Heart right ventricle (tissue), 16 donors: ENCODE measurements at regions not wholly inside any gene's neighbourhood (a gene's known extent, or its start where the extent isn't known, plus 50 kb on each side); places are given as distances from the start of the nearest gene placed in this dataset.
"Not testable (repeated sequence)": the region's sequence is repeated elsewhere in the genome, so short reads cannot be mapped to it uniquely, and the experiment has no call there.

Experiments used
- ATAC-seq, 8 donors: fragments of 200-7000 bp; cut with Tn5 transposase; one replicate each; pipeline ENCODE4 v1.9.1; 2020; ENCODE audit warnings: mild to moderate bottlenecking in 8 of 8, moderate library complexity in 8 of 8, moderate number of reproducible peaks in 1 of 8
- DNase-seq, 2 donors: peaks; one replicate each; pipeline ENCODE4 v3.0.0-alpha.2; 2020
- H3K27ac ChIP-seq, 10 donors: fragments of 200-600 bp; sonication (generic) in 2 of 10; one replicate each; pipeline versions ENCODE4 v1.5.0 to v1.8.0; 2020 to 2022; ENCODE audit warnings: mild to moderate bottlenecking in 3 of 10
- H3K27me3 ChIP-seq, 7 donors: fragments of 200-600 bp; one replicate each; pipeline ENCODE4 v1.8.0; 2021 to 2022; ENCODE audit warnings: mild to moderate bottlenecking in 2 of 7
- H3K36me3 ChIP-seq, 9 donors: fragments of 200-600 bp; sonication (generic) in 1 of 9; one replicate each; pipeline versions ENCODE4 v1.5.0 to v1.8.0; 2020 to 2022; ENCODE audit warnings: mild to moderate bottlenecking in 2 of 9
- H3K4me1 ChIP-seq, 9 donors: fragments of 200-600 bp; sonication (generic) in 1 of 9; one replicate each; pipeline versions ENCODE4 v1.5.0 to v1.8.0; 2020 to 2022; ENCODE audit warnings: mild to moderate bottlenecking in 4 of 9
- H3K4me3 ChIP-seq, 10 donors: fragments of 200-600 bp; sonication (generic) in 2 of 10; one replicate each; pipeline versions ENCODE4 v1.5.0 to v1.8.0; 2020 to 2022; ENCODE audit warnings: mild to moderate bottlenecking in 7 of 10, moderate library complexity in 2 of 10
- H3K9me3 ChIP-seq, 11 donors: fragments of 200-600 bp in 10 of 11; sonication (generic) in 2 of 11; one replicate each; pipeline versions ENCODE4 v1.5.0 to v1.8.0; 2013 to 2022; ENCODE audit warnings: mild to moderate bottlenecking in 2 of 11, control low read depth in 1 of 11, moderate library complexity in 1 of 11
- CTCF ChIP-seq, 9 donors: fragments of 200-600 bp; sonication (generic) in 2 of 9; IDR thresholded peaks; one replicate each; pipeline versions ENCODE4 v1.5.0 to v1.8.0; 2021 to 2022; ENCODE audit warnings: antibody characterized with exemption in 9 of 9, mild to moderate bottlenecking in 5 of 9, moderate library complexity in 1 of 9
- WGBS, 2 donors: extraction: QIAGEN DNeasy Blood & Tissue Kit; methylation state at CpG; one replicate each; pipeline ENCODE4 v1.1.7; 2013; ENCODE audit warnings: inconsistent platforms in 1 of 2; 5-methylcytosine and 5-hydroxymethylcytosine counted together
- intact Hi-C, 10 donors: fragments of 100-400 bp; cut with DNase I; formaldehyde crosslinking; loops; one replicate each; pipeline versions ENCODE4 v1.11.1 to v1.14.2; 2022
- donor health status: Arrhythmogenic right ventricular cardiomyopathy.
- donor health status: ischemic (EF 13 %, LVEDD 7.1; RV severe dilation, severe dysfunction).
- donor health status: healthy with polysubstance abuse.
- donor health status: DM: no; HTN: yes; CAD: no.
- donor health status: DM: no; HTN: no; CAD: no.
- donor health status: ischemic (EF 25% LVEDD 6.9; RV normal size, moderate dysfunction).
- donor health status: ischemic (EF 25% LVEDD 5.7; RV mildly dilated, moderate dysfunction).
- donor health status: healthy.
- donor health status: DM: yes; HTN: yes; CAD: no.
- donor health status: Ischemic cardiomyopathy.
- donor health status: ischemic (EF 35%, LVEDD 5.7; RV mildly dilated, moderate dysfunction).
- donor health status: nonischemic (EF 11% LVEDD 7.7; RV severe dilation, severe dysfunction).
- donor health status: DM: yes; HTN: yes; CAD: no.
- donor health status: PGD.
- donor health status: ischemic (EF 29% LVEDD 5.4; RV normal size, mild dysfunction).
- donor health status: nonischemic (EF 23%, LVEDD 6.1; RV moderate dilation, normal function).

GRCh38 chr17:83204230-83204725, 124.9 kb downstream of the METRNL start:
- H3K27ac ChIP-seq, result peak overlapping the region in 6 of 10 donors; percentile 58 to 98 (median 66)
- TF ChIP-seq CTCF (IDR thresholded peaks at IDR 0.05), result no peak
- H3K27me3 ChIP-seq, result no peaks in the 10 kb centered on the region
- ATAC-seq (no peak), DNase-seq (no peak)
- 92 to 93% methylated on average over 7 to 8 of the region's 9 CpGs for WGBS, 2 donors
- H3K4me3 ChIP-seq, result no peak overlapping the region
- no peaks in the 10 kb centered on the region for H3K36me3 ChIP-seq
- H3K9me3 ChIP-seq, result no peaks in the 10 kb centered on the region
- H3K4me1 ChIP-seq, result peaks cover 18 to 52% (median 37%) of the 10 kb centered on the region in 9 donors
- intact Hi-C loops, result no loop called here

- DNase-seq, H3K36me3 ChIP-seq, intact Hi-C loops, H3K27me3 ChIP-seq, H3K4me3 ChIP-seq, ATAC-seq, H3K9me3 ChIP-seq: not testable (repeated sequence)
- Histone ChIP-seq H3K27ac (peak overlapping the region in 1 of 10 donors; percentile 98), H3K4me1 (peaks cover 13 to 46% (median 31%) of the 10 kb centered on the region in 9 donors)
- WGBS, 2 donors, result 88 to 95% methylated on average over 19 to 27 of the region's 33 CpGs
Observed at GRCh38 chr17:83204736-83205386, 125.5 kb downstream of the METRNL start.

- H3K27me3 ChIP-seq, ATAC-seq, H3K36me3 ChIP-seq, H3K9me3 ChIP-seq, H3K4me3 ChIP-seq, intact Hi-C loops: not testable (repeated sequence)
- H3K27ac ChIP-seq, result peak overlapping the region in 1 of 10 donors; percentile 64
- peaks cover 7 to 40% (median 25%) of the 10 kb centered on the region in 9 donors for H3K4me1 ChIP-seq
- TF ChIP-seq CTCF (IDR thresholded peaks at IDR 0.05), result peak; percentile 26 to 79 (median 70)
- 35 to 50% methylated on average over 12 to 22 of the region's 50 CpGs for WGBS, 2 donors
- DNase-seq, result peak in 1 of 2 donors; percentile 67
Observed at GRCh38 chr17:83205387-83206035, 126.1 kb downstream of the METRNL start.

- H3K9me3 ChIP-seq, H3K36me3 ChIP-seq, H3K4me3 ChIP-seq, DNase-seq, ATAC-seq, H3K27me3 ChIP-seq, H3K27ac ChIP-seq, intact Hi-C loops: not testable (repeated sequence)
- WGBS, 2 donors, result 95 to 100% methylated on average over 2 of the region's 3 CpGs
- peaks cover 2 to 35% (median 20%) of the 10 kb centered on the region in 9 donors for H3K4me1 ChIP-seq
Observed at GRCh38 chr17:83206036-83206394, 126.6 kb downstream of the METRNL start.

GRCh38 chr17:83206819-83207588, 127.6 kb downstream of the METRNL start:
- DNase-seq, H3K27me3 ChIP-seq, H3K4me3 ChIP-seq, ATAC-seq, intact Hi-C loops, H3K27ac ChIP-seq, H3K36me3 ChIP-seq, H3K9me3 ChIP-seq: not testable (repeated sequence)
- peaks cover 0 to 25% (median 12%) of the 10 kb centered on the region in 9 donors for H3K4me1 ChIP-seq
- 77 to 88% methylated on average over 9 of the region's 15 CpGs for WGBS, 2 donors

GRCh38 chr17:83247001-83247400, 167.6 kb downstream of the METRNL start:
- H3K4me1 ChIP-seq, H3K27ac ChIP-seq, intact Hi-C loops, H3K36me3 ChIP-seq, DNase-seq, H3K27me3 ChIP-seq, H3K4me3 ChIP-seq, H3K9me3 ChIP-seq: not testable (repeated sequence)
- ATAC-seq, result peak in 1 of 8 donors; percentile 84
- no CpG with 5 or more reads among the region's 1 CpG for WGBS, 2 donors
